DMS153 treated with DMSO at 0.1 percent for 48 hours (cell line): ENCODE measurements at regions not wholly inside any gene's neighbourhood (a gene's known extent, or its start where the extent isn't known, plus 50 kb on each side); places are given as distances from the start of the nearest gene placed in this dataset.

Experiments used
- DNase-seq: peaks from one replicate; lab custom pipeline; 2025; ENCODE audit not compliant: unreplicated experiment; lab: John Stamatoyannopoulos, UW

DNA sequence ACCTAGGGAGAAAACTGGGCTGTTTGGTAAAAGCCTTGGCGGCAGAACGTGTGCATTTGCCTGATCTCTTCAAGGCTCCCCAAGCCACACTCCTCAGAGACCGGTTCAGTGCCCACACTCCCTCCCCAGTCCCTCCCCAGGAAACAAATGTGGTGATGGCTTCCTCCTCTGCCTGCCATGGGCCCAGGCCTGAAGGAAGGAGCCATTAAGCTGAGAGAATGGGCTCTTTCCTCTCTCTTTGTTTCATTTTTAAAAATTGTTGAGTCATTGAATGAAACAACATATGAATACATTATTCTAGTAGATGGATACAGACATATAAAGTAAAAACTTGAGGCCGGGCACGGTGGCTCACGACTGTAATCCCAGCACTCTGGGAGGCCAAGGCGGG, 50.6 kb upstream of the YWHAQ start:
- no peak for DNase-seq

DNA sequence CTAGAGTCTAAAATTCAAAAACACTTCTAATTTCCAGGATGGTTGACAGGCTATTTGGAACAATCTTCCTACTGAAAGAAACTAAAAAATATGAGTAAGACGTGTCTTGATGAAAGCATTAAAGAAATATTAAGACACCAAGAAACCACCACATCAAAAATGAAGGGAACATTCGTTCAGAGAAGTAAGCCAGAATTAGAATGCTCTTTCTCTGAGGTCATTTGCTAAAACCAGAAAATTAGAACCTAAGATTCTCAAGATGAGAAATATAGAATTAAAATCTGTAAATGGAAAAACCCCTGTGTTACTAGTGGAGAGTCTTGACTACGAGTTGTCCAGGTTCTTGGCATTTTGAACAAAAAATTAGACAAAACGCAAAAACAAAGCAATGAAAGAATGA, 54.8 kb upstream of the YWHAQ start:
- no peak for DNase-seq

DNA sequence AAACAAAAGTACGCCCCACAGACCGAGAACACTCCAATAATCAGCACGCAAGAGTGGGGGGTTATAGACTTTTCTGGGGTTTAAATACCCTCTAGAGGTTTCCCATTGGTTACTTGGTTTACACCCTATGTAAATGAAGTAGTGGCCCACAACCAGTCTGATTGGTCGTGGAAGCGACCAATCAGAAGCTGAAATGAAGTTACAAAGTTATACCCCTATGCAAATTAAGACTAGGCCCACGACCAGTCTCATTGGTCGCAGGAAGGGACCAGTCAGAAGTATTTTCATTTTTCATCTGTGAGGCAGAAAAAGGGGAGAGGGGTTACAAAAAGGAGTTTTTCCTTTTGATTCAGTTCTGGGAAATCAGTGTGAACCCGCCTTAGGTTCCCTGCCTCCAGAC, 55.3 kb upstream of the YWHAQ start:
- no peak for DNase-seq

DNA sequence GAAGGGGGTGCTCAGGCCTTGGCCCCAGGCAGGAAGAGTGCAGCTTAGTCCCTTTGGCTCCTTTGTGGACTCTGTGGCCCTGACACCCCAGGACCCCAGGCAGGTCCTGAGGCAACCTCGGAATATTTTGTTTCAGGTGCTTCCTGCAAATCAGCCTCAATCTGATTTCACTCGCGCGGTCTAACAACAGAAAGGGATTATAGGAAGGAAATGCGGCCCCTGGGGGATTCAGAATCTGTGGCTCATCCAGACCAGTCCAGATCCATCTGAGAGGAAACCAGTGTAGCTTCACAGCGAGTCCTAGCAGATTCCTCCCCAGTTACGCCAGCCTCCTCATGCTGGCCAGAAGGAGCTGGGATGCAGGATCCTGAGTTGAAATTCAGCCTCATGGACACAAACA, 59.5 kb upstream of the YWHAQ start:
- DNase-seq: no peak

DNA sequence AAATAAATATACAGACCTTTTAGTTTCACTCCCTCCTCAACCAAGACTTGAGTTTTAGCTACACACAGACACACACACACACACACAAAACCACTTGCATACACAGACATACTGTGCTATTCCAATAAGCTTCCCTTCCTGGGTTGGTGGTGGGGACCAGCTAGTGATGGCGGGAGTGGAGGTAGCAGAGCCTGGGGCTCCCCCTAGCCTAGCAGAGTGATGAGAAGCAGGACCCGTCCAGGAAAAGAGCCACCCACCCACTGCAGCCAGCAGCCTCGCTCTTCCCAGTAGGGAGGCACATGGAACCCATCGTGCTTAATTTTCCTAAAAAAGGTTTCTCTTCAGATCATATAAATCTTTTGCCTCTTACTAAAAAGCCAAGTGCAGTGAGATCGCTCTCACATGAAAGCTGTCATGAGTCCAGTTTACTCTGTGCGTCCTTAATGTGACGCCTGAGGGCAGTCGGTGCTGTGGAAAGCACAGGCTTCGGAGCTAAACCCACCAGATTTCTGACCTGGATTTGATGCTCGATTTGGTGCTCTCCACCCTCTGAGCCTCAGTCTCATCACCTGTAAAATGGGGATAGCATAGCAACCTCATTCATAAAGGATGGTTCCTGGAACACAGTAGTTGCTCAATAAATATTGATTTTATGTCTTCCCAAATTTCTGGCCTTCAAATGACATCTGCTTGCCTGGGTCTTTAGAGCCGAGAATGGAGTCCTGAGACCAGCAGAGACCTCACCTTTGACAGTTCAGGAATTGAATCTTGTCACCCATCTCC, 60.1 kb upstream of the YWHAQ start:
- no peak for DNase-seq

DNA sequence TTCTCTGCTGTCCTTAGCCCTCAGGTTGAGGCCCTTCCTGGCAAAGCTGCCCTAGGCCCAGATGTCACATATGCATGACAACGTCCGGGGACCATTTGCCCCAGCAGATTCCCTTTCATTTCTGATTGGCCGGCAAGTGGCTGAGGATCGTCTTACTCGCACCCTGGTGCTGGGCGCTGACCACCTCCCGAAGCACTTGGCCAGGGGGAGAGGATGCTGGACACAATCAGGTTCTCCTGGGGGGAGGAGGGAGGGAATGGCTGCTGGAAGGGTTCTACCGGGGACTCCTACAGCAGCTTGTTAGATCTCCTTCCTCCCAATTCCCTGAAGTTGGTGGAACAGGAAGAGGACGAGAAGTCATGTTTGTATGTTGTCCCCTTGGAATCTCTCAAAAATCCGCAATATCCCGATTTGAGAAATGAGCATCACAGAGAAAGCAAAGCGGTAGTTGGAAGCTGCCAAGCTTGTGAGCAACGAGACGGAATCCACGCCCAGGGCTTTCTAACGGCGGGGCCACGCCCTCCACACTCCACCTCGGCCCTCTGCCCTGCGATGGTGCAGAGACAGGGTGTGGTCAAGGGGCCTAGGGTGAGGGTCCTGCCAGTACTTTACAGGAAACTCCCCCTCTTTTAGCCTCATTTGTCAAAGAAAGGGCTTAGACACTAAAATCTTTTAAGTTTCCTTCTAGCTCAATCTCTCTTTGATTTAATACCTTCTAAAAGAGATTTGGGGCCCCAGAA, 61.8 kb upstream of the YWHAQ start:
- DNase-seq: no peak

DNA sequence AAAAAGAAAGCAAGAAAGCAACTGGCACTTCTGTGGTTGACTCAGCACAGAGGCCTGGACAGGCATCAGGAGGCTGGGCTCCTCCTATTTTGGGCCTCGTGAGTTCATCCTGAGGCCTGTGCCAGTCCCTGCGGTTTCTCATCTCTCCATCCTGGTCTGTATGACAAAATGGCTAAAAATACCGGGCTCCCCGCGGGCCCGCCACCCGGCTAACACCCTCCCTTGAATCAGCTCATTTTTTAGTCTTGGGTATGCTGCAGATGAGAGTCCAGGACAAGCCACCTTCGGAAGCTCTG, 62.3 kb upstream of the YWHAQ start:
- DNase-seq: no peak

DNA sequence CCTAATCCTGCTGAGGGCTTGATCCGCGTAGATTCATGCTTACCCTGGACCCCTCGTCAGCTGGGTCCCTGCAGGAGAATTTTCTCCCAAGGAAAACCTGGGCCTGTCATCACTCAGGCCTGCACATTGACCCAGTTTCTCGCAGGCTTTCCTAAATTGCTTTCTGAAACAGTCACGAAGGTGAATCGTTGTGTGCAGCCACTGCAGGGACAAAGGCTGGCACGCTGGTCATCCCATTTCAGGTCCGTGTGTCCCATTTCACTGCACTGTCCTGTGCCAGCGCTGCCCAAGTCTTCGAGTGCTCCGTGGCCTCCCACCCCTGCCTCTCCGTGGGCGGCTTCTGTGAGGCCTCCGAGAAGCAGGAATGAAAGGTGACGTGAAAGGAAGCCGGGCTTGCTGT, 62.8 kb upstream of the YWHAQ start:
- no peak for DNase-seq

DNA sequence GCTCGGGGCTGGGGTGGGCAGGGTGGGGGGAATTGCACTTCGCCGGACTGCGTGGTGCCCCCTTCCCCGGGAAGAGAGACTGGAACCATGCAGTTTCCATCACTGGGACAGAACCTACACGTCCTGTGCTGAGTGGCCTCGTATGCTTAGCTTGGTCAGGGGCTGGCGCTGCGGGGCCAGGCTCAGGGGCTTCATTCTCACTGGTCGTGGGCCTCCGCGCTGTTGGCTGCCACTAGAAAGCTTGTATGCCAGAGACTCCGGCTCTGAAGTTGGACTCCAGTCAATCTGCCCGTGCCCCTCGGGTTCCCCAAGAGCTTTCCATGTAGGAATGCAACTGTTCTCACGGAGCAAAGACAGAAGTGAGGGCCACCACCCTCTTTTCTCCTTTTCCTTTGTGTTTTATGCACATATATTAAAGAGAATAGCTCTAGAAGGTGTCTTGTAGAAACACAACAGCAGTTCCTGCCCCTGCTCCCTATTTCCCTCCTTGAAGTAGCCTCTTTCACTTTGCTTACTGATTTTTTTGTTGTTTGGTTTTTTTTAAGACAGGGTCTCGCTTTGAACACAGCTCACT, 64.0 kb upstream of the YWHAQ start:
- DNase-seq: no peak

DNA sequence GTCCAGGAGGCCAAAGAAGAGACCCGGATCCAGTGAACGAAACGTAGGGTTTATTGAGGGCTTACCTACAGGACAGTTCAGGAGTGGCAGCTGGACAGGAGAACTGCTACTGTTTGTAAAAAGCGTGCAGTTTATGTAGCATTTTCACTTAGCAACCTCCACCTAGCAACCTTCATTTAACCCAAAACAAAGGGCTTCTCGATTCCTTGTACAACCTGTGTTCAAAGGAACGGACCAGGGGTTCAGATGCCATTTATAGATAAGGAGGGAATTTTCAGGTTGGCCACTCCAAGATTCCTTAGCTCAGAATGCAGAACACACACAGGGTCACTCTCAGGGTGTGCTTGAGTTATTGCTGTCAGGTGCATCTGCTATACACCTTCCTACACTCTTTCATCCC, 65.1 kb upstream of the YWHAQ start:
- no peak for DNase-seq

DNA sequence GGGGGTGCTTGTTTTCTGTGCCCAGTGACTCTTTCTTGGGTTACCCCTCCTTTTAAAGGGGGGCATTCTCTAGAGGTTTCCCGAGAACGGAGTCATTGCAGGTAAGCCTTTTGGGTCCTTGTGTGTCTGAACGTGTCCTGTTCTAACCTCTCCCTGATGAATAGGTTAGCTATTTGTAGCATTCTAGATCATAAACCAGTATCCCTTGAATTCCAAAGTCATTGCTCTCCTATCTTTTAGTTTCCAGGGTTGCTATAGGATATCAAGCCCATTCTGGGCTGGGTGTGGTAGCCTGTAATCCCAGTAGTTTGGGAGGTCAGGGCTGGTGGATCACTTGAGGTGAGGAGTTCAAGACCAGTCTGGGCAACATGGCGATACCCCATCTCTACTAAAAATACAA, 65.9 kb upstream of the YWHAQ start:
- no peak for DNase-seq

DNA sequence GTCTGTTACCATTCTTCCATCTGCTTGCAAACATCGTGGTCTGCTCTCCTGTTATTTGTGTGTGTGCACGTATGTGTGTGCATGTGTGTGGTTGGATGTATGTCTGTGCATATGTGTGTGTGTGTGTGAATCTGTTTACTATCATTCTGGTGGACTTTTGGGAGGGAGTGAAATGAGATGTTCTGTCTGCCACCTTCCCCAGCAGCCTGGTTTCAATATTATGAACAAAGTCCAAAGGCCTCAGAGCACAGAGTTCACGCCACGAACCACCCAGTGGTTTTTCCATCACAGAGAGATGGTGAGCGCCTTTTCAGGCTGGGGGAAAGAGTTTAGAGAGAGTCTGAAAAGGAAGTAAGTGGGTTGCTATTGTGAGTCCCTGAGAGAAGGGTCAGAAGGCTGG, 67.1 kb upstream of the YWHAQ start:
- DNase-seq: no peak

DNA sequence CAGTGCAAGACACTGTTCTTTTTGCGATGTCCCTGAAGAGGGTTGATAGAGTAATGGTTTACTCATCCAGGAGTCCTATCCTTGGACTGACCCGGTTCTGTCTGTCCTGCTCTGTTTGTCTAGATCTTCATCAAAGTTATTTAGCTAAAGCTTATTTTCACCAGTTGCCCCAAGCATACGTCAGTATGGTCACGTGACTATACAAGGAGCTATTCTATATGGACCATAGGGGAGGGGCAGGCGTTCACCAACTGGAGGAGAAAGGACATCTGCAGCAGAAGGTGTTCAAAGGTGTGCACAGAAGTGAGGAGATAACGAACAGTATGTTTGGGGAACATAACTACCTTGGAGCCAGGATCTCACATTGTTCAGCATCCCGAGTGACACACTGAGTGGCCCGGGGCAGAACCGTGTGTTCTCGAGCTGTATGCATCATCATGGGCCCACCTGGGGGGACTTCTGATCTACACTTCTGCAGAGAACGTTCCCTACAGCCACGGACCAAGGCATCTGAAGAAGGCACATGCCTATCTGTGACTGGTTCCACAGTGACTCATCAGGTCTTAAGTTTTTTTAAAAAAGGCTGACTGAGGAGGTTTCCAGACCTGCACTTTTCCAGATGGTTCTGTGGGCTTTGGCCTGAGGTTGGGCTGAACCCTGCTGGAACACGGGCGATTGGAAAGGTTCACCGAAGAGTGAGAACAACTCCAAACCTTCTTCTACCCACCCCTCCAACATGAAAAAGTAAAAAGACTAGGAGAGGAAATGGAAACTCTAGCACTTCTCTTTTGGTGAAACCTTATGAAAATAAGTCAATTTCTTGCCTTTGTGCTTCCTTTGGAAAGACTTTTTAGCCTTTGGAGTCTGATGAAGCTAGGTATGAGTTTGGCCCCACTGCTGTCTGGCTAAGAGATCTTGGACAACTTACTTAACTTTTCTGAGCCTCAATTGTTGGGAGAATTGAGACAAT, 68.6 kb upstream of the YWHAQ start:
- no peak for DNase-seq

DNA sequence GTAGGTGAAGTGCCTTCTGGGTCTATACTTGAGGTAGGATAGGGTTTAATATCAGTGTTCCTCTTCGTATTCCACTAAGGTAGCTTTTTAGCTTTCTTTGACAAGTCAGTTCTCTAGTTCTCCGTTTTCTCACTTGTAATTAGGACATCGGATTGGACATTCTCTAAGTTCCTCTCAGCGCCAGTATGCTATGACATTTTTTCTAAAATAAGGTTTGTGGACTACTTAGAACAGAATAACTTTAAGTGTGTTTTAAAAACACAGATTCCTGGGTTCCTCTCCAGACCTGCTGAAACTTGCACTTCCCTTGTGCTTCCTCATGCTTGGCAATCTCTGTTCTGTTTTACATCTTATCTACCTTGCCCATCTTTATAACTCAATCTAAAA, 69.3 kb upstream of the YWHAQ start:
- DNase-seq: no peak

DNA sequence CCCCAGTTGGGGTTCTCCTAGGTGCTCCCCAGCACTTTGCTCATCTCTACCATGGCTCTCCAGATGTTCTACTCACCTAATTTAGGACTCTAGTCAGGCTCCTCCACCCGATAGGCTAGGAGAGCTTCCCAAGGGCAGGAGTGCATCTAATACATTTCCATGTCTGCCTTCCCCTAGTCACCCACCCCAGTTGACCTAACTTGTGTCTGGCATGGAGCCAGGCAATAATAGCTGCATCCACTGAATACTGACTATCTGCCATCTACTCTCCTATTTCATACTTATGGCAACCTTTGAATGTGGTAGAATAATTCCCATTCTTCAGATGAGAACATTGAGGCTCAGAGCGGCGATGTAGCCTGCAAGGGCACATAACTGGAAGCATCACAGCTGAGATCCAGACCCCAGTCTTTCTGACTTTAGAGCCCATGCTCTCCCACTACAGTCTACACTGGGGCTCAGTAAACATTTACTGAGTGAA, 71.8 kb upstream of the YWHAQ start:
- DNase-seq: no peak

DNA sequence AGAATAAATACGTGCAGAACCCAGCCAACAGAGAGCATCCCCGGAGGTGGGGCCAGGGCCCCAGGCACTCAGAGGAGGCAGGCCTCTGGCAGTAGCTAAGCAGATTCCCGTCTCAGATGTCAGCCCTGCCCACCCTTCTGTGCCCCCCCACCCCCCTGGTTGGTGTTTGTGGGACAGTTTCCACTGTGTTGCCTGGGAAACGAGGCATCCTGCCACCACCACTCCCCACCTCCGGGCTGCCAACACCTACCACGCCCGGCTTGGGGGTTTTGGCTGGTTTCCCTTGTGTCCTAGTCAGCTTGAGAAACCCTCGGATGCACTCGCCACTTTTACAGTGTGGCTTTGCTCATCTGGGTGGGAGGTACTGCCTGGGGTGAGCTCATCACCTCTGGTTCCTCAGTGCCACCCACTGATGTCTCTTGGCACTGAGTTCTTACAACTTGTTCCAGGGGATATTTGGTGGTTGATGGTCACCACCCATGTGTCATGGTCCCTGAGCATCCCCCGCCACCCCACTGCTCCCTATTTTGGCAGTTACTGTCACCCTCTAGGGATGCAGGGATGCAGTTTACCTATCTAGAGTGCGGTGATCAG, 72.4 kb upstream of the YWHAQ start:
- no peak for DNase-seq

DNA sequence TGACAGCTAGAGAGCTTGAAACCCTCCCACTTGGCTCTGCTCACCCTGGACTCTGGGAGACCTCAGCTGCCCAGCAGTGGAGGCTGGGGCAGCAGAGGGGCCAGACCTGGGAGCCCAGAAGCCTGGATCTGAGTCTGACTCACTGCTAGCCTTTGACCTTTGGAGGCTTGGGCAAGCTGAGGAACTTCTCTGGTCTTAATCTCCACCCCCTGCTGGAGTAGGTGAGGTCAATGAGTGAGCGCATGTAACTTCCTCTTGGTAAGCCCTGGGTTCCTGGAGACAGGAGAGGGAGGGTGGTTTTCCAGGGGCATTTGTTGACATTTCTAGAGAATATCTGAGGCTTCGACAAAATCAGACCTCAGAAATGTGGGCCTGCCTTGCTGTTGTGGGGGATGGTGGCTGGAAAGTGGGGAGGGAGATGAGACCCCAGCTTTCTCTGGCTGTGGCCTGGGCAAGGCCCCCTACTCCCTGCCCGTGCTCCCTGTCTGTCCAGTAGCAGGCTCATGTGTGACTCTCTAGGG, 73.0 kb upstream of the YWHAQ start:
- DNase-seq: no peak

DNA sequence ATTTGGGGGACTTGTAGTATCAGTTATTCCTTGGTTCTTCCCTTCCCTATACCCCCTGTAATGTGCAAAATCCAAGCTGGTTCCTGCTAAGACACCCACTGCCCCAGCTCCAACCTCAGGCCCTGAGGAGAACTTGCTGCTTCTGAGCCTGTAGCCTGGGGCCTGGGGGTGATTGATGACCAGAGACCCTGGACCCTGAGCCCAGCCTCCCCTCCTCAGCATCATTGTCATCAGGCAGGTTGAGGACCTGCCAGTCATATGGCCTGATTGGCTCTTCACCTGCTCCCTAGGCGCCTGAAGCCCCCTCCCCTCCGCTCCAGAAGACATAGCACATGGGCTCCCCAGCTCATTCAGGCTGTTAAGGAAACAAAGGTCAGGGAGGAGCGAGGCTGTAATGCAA, 73.8 kb upstream of the YWHAQ start:
- no peak for DNase-seq

DNA sequence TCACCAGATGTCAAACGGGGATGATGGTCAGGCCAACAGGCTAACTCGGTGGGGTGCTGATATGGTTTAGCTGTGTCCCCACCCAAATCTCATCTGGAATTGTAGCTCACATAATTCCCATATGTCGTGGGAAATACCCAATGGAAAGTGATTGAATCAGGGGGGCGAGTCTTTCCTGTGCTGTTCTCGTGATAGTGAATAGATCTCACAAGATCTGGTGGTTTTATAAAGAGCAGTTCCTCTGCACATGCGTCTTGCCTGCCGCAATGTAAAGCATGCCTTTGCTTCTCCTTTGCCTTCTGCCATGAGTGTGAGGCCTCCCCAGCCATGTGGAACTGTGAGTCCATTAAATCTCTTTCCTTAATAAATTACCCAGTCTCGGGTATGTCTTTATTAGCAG, 74.4 kb upstream of the YWHAQ start:
- DNase-seq: no peak

DNA sequence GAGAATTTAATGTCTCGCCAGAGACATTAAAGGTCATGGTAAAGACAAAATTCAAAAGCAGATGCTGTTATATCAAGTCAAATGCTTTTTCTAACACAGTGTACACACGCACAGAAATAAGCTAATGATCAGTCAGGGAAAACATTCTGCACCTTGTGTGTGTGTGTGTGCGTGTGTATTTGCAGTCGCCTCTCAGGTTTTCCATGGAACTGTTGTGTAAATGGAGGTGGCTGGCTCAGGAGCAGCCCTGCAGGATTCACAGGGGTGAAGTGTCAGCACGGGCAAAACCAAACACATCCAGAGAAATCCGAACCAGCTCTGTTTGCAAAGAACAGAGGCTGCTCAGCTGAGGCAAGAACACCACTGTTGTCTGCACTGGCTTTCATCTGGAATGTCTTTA, 76.2 kb upstream of the YWHAQ start:
- DNase-seq: no peak
